Keratinocyte (primary cell): ENCODE measurements at regions not wholly inside any gene's neighbourhood (a gene's known extent, or its start where the extent isn't known, plus 50 kb on each side); places are given as distances from the start of the nearest gene placed in this dataset.

ENCODE experiments used
- DNase-seq: peaks from one replicate; pipeline ENCODE4 v3.0.0-alpha.2; 2011; ENCODE audit warnings: low read depth, missing footprints, low spot score
- FAIRE-seq: peaks from 2 replicates; lab custom pipeline; 2011; peaks lifted over from hg19 to GRCh38; lab: Jason Lieb, UNC
- H2AFZ ChIP-seq: 2 replicates; pipeline ENCODE4 v1.6.0; 2012; ENCODE audit warnings: low read length, control low read depth, inconsistent platforms; ENCODE audit not compliant: control insufficient read depth
- H3K27ac ChIP-seq: 2 replicates; pipeline ENCODE4 v1.5.1; 2011; ENCODE audit warnings: low read length; ENCODE audit not compliant: control insufficient read depth, insufficient read depth
- H3K27me3 ChIP-seq: 3 replicates; pipeline ENCODE4 v1.6.0; 2011; ENCODE audit warnings: low read length; ENCODE audit not compliant: control insufficient read depth, insufficient read depth; ENCODE audit errors: extremely low read depth
- H3K36me3 ChIP-seq, 2 experiments: 2 replicates in 1 of 2; 3 replicates in 1 of 2; pipeline ENCODE4 v1.5.1; 2011; ENCODE audit warnings: low read length in 2 of 2, mild to moderate bottlenecking in 1 of 2; ENCODE audit not compliant: control insufficient read depth in 2 of 2, insufficient read depth in 2 of 2; ENCODE audit errors: extremely low read depth in 1 of 2
- H3K4me1 ChIP-seq: 3 replicates; pipeline ENCODE4 v1.5.1; 2011; ENCODE audit warnings: low read length; ENCODE audit not compliant: control insufficient read depth, insufficient read depth; ENCODE audit errors: extremely low read depth
- H3K4me2 ChIP-seq: 3 replicates; pipeline ENCODE4 v1.6.0; 2011; ENCODE audit warnings: low read depth, low read length; ENCODE audit not compliant: control insufficient read depth, insufficient read depth; ENCODE audit errors: extremely low read depth
- H3K4me3 ChIP-seq, 3 experiments: fragments of 200-600 bp in 1 of 3; sonication (generic) in 1 of 3; 2 replicates in 2 of 3; 3 replicates in 1 of 3; pipeline ENCODE4 v1.5.1; 2011 to 2016; ENCODE audit warnings: low read length in 3 of 3, mild to moderate bottlenecking in 3 of 3, control low read depth in 2 of 3, inconsistent platforms in 1 of 3, low read depth in 1 of 3, mixed read lengths in 1 of 3, mixed run types in 1 of 3, moderate library complexity in 1 of 3; ENCODE audit not compliant: control insufficient read depth in 2 of 3, insufficient read depth in 2 of 3; ENCODE audit errors: extremely low read depth in 1 of 3
- H3K79me2 ChIP-seq: 2 replicates; pipeline ENCODE4 v1.6.0; 2012; ENCODE audit warnings: low read length; ENCODE audit not compliant: control insufficient read depth, insufficient read depth
- H3K9ac ChIP-seq: 3 replicates; pipeline ENCODE4 v1.6.0; 2011; ENCODE audit warnings: low read length; ENCODE audit not compliant: control insufficient read depth, insufficient read depth; ENCODE audit errors: extremely low read depth
- H3K9me1 ChIP-seq: 3 replicates; pipeline ENCODE4 v1.6.0; 2011; ENCODE audit warnings: low read length; ENCODE audit not compliant: control insufficient read depth, insufficient read depth; ENCODE audit errors: extremely low read depth
- H3K9me3 ChIP-seq: 2 replicates; pipeline ENCODE4 v1.5.1; 2012; ENCODE audit warnings: low read depth, low read length; ENCODE audit not compliant: control insufficient read depth
- H4K20me1 ChIP-seq: 3 replicates; pipeline ENCODE4 v1.6.0; 2011; ENCODE audit warnings: low read length; ENCODE audit not compliant: control insufficient read depth, insufficient read depth; ENCODE audit errors: extremely low read depth
- CTCF ChIP-seq, 3 experiments: IDR thresholded peaks in 1 of 3; conservative IDR thresholded peaks in 1 of 3; optimal IDR thresholded peaks in 1 of 3; 2 replicates in 2 of 3; 3 replicates in 1 of 3; pipeline versions ENCODE3 to v1.5.1; 2011; ENCODE audit warnings: low read length in 3 of 3, mild to moderate bottlenecking in 3 of 3, moderate library complexity in 2 of 3, control low read depth in 1 of 3, inconsistent platforms in 1 of 3; ENCODE audit not compliant: insufficient read depth in 2 of 3; ENCODE audit errors: extremely low read depth in 1 of 3
- EZH2 ChIP-seq: IDR thresholded peaks from one replicate; pipeline ENCODE4 v1.6.1; 2012; ENCODE audit warnings: inconsistent platforms, mild to moderate bottlenecking, low read length, moderate library complexity
- dilution Hi-C: fragments of 300-500 bp; cut with MboI; formaldehyde crosslinking; loops from one replicate; pipeline ENCODE4 v1.7.0; 2020; ENCODE audit warnings: low sequenced_read_pairs; ENCODE audit not compliant: extremely low pct_ligation_motif_present

GRCh38 chr12:102539651-102540553 lies 59.5 kb upstream of the IGF1 start:
- FAIRE-seq (no peak), DNase-seq (no peak)
- Histone ChIP-seq H3K27ac (no peak overlapping the region), H3K4me2 (no peak overlapping the region), H2AFZ (no peak overlapping the region), H3K4me1 (no peaks in the 10 kb centered on the region), H3K27me3 (no peaks in the 10 kb centered on the region), H3K9me3 (no peaks in the 10 kb centered on the region), H3K36me3 (no peaks in the 10 kb centered on the region), H3K9ac (no peak overlapping the region), H3K4me3 (no peak overlapping the region), H3K79me2 (no peaks in the 10 kb centered on the region), H4K20me1 (no peaks in the 10 kb centered on the region), H3K9me1 (no peaks in the 10 kb centered on the region)
- no peak for TF ChIP-seq EZH2
- TF ChIP-seq CTCF (optimal IDR thresholded peaks at IDR 0.05 in 1 of 3, IDR thresholded peaks at IDR 0.05 in 1 of 3, conservative IDR thresholded peaks at IDR 0.05 in 1 of 3; ENCODE audit: extremely low read depth in 1 of 3, insufficient read depth in 2 of 3, low read length in 3 of 3): no peak
- dilution Hi-C loops: no loop called here

- Histone ChIP-seq H2AFZ (no peak overlapping the region), H3K9me1 (no peaks in the 10 kb centered on the region), H3K4me3 (no peak overlapping the region), H3K79me2 (no peaks in the 10 kb centered on the region), H3K27me3 (no peaks in the 10 kb centered on the region), H3K27ac (no peak overlapping the region), H4K20me1 (no peaks in the 10 kb centered on the region), H3K9me3 (no peaks in the 10 kb centered on the region), H3K36me3 (no peaks in the 10 kb centered on the region), H3K4me1 (no peaks in the 10 kb centered on the region), H3K9ac (no peak overlapping the region), H3K4me2 (no peak overlapping the region)
- FAIRE-seq (no peak), DNase-seq (no peak)
- TF ChIP-seq CTCF (optimal IDR thresholded peaks at IDR 0.05 in 1 of 3, IDR thresholded peaks at IDR 0.05 in 1 of 3, conservative IDR thresholded peaks at IDR 0.05 in 1 of 3; ENCODE audit: extremely low read depth in 1 of 3, insufficient read depth in 2 of 3, low read length in 3 of 3) (no peak), EZH2 (no peak)
- dilution Hi-C loops: no loop called here
Observed at GRCh38 chr12:102535306-102535705, 54.9 kb upstream of the IGF1 start.
